HG03354 (cell line): ENCODE measurements at regions not wholly inside any gene's neighbourhood (a gene's known extent, or its start where the extent isn't known, plus 50 kb on each side); places are given as distances from the start of the nearest gene placed in this dataset.

Experiments
- ATAC-seq: cut with Tn5 transposase; IDR thresholded peaks from one replicate; pipeline ENCODE4 v1.9.1; 2021; ENCODE audit warnings: mild to moderate bottlenecking; ENCODE audit not compliant: unreplicated experiment, poor library complexity, severe bottlenecking

GRCh38 chr5:67263656-67264408, 67.2 kb upstream of the CD180 start:
- ATAC-seq: no peak

- no peak for ATAC-seq
Observed at GRCh38 chr5:67262956-67263355, 66.4 kb upstream of the CD180 start.

- ATAC-seq: no peak
Observed at GRCh38 chr5:67262206-67262605, 65.6 kb upstream of the CD180 start.

- no peak for ATAC-seq
Observed at GRCh38 chr5:67259548-67260215, 63.1 kb upstream of the CD180 start.

GRCh38 chr5:67257500-67257899, 60.9 kb upstream of the CD180 start:
- ATAC-seq: no peak

GRCh38 chr5:67257077-67257476, 60.5 kb upstream of the CD180 start:
- no peak for ATAC-seq

GRCh38 chr5:67255881-67256280, 59.3 kb upstream of the CD180 start:
- ATAC-seq: no peak

- ATAC-seq: no peak
Observed at GRCh38 chr5:67253911-67254310, 57.3 kb upstream of the CD180 start.

GRCh38 chr5:67249590-67249895, 52.9 kb upstream of the CD180 start:
- no peak for ATAC-seq

GRCh38 chr5:67248703-67249589, 52.3 kb upstream of the CD180 start:
- no peak for ATAC-seq

- no peak for ATAC-seq
Observed at GRCh38 chr5:67246546-67247268, 50.1 kb upstream of the CD180 start.
